Endothelial cell of umbilical vein (primary cell): ENCODE measurements at regions not wholly inside any gene's neighbourhood (a gene's known extent, or its start where the extent isn't known, plus 50 kb on each side); places are given as distances from the start of the nearest gene placed in this dataset.

Experiments used
- CTCF ChIP-seq, 2 donors: IDR thresholded peaks; 1 replicate in 1 of 2; 2 replicates in 1 of 2; pipeline ENCODE4 v1.5.1; 2011; ENCODE audit warnings: low read length in 2 of 2, mild to moderate bottlenecking in 2 of 2, moderate library complexity in 2 of 2, control low read depth in 1 of 2, inconsistent platforms in 1 of 2, low read depth in 1 of 2; ENCODE audit not compliant: insufficient read depth in 1 of 2; ENCODE audit errors: extremely low read depth in 1 of 2
- EZH2 ChIP-seq: IDR thresholded peaks from 2 replicates; pipeline ENCODE4 v1.6.1; 2012; ENCODE audit warnings: borderline replicate concordance, low read depth, mild to moderate bottlenecking, moderate library complexity, low read length, inconsistent platforms; ENCODE audit not compliant: severe bottlenecking
- FOS ChIP-seq: IDR thresholded peaks from 2 replicates; pipeline ENCODE4 v1.6.1; 2011; ENCODE audit warnings: mild to moderate bottlenecking, low read length, moderate library complexity, borderline replicate concordance; ENCODE audit not compliant: insufficient read depth
- POLR2A ChIP-seq: IDR thresholded peaks from 2 replicates; pipeline ENCODE4 v1.6.1; 2012; ENCODE audit warnings: low read depth, mild to moderate bottlenecking, control low read depth, low read length

- TF ChIP-seq POLR2A (no peak), CTCF (IDR thresholded peaks at IDR 0.05; ENCODE audit: extremely low read depth in 1 of 2, insufficient read depth in 1 of 2, low read depth in 1 of 2, low read length in 2 of 2) (no peak), EZH2 (no peak), FOS (no peak)
These were observed 433.2 kb downstream of the FBXO15 start for GRCh38 chr18:73714466-73714865.
